NT2/D1 (cell line): ENCODE measurements at regions not wholly inside any gene's neighbourhood (a gene's known extent, or its start where the extent isn't known, plus 50 kb on each side); places are given as distances from the start of the nearest gene placed in this dataset.

Source experiments
- SUZ12 ChIP-seq: IDR thresholded peaks from 2 replicates; pipeline ENCODE4 v1.6.1; 2011; ENCODE audit not compliant: insufficient read length, insufficient read depth; ENCODE audit errors: extremely low read depth
- YY1 ChIP-seq: IDR thresholded peaks from 2 replicates; pipeline ENCODE4 v1.6.1; 2011; ENCODE audit not compliant: insufficient read length, insufficient read depth
- ZNF274 ChIP-seq: IDR thresholded peaks from 2 replicates; pipeline ENCODE4 v1.6.1; 2011; ENCODE audit warnings: mild to moderate bottlenecking, low read depth, low read length

- TF ChIP-seq YY1, result no peak
- TF ChIP-seq ZNF274, result no peak
- no peak for TF ChIP-seq SUZ12
These were observed 164.6 kb upstream of the ELAC2 start for GRCh38 chr17:13182450-13182849.
